ENCODE measurements at regions not wholly inside any gene's neighbourhood (a gene's known extent, or its start where the extent isn't known, plus 50 kb on each side); places are given as distances from the start of the nearest gene placed in this dataset.
"Not testable (repeated sequence)": the region's sequence is repeated elsewhere in the genome, so short reads cannot be mapped to it uniquely, and the experiment has no call there.

- TF ChIP-seq EHF (CRISPR knock-in tag; IDR thresholded peaks at IDR 0.05) (no peak), GATA3 (IDR thresholded peaks at IDR 0.05; ENCODE audit: borderline replicate concordance) (no peak)
Observed at GRCh38 chr3:4079339-4080195, 223.6 kb upstream of the SETMAR start (continued).

GRCh38 chr3:4083225-4084015 lies 219.7 kb upstream of the SETMAR start:
- no peak overlapping the region for H3K27ac ChIP-seq
- H3K4me2 ChIP-seq, result no peak overlapping the region
- CTCF ChIA-PET, result no interaction called here
- H3K4me3 ChIP-seq, result no peak overlapping the region
- no peaks in the 10 kb centered on the region for H3K9me3 ChIP-seq
- DNase-seq (ENCODE audit: low read depth in 1 of 2, low spot score in 1 of 2) (no peak), FAIRE-seq (no peak), ATAC-seq (no peak)
- TF ChIP-seq ELK1 (IDR thresholded peaks at IDR 0.05; ENCODE audit: low read depth, low read length), result no peak
- TF ChIP-seq EHF (CRISPR knock-in tag; IDR thresholded peaks at IDR 0.05), result no peak
- TF ChIP-seq SREBF2 (IDR thresholded peaks at IDR 0.05), result no peak
- no peak for TF ChIP-seq RCOR1 (IDR thresholded peaks at IDR 0.05; ENCODE audit: low read depth, low read length)
- TF ChIP-seq RFX5 (IDR thresholded peaks at IDR 0.05), result no peak
- TF ChIP-seq ZNF302 (CRISPR knock-in tag; IDR thresholded peaks at IDR 0.05), result no peak
- TF ChIP-seq HES2 (IDR thresholded peaks at IDR 0.05), result no peak
- no peak for TF ChIP-seq FOSB (CRISPR knock-in tag; IDR thresholded peaks at IDR 0.05)
- POLR2A ChIA-PET, result no interaction called here
- H3K4me1 ChIP-seq, result no peaks in the 10 kb centered on the region
- WGBS (ENCODE audit: missing lambda C conversion rate), result 6% methylated on average over 9 of the region's 9 CpGs

GRCh38 chr3:4084271-4084670 lies 218.9 kb upstream of the SETMAR start:
- no peak for FAIRE-seq
- ChIA-PET CTCF (no interaction called here), POLR2A (no interaction called here)
- Histone ChIP-seq H3K4me2 (no peak overlapping the region), H3K4me3 (no peak overlapping the region), H3K4me1 (no peaks in the 10 kb centered on the region), H3K27ac (no peak overlapping the region), H3K9me3 (no peaks in the 10 kb centered on the region)
- ATAC-seq, result no peak
- TF ChIP-seq MAX (IDR thresholded peaks at IDR 0.05) (no peak), FOSL2 (IDR thresholded peaks at IDR 0.05) (no peak), FOSL2 (CRISPR knock-in tag; IDR thresholded peaks at IDR 0.05) (no peak), POLR2AphosphoS2 (conservative IDR thresholded peaks at IDR 0.05; ENCODE audit: low read length) (no peak), CTCF (IDR thresholded peaks at IDR 0.05) (no peak), E2F6 (IDR thresholded peaks at IDR 0.05; ENCODE audit: borderline replicate concordance, low read depth) (no peak), FOSB (CRISPR knock-in tag; IDR thresholded peaks at IDR 0.05) (no peak), KDM1A (IDR thresholded peaks at IDR 0.05; ENCODE audit: low read depth) (no peak), KDM5A (IDR thresholded peaks at IDR 0.05) (no peak), USF2 (IDR thresholded peaks at IDR 0.05) (no peak), ZSCAN20 (CRISPR knock-in tag; IDR thresholded peaks at IDR 0.05) (no peak)
- no peak for DNase-seq (ENCODE audit: low read depth in 1 of 2, low spot score in 1 of 2)

GRCh38 chr3:4086662-4087061 lies 216.5 kb upstream of the SETMAR start:
- POLR2A ChIA-PET; ATAC-seq; H3K27ac ChIP-seq; H3K4me2 ChIP-seq; H3K4me3 ChIP-seq; CTCF ChIA-PET; H3K9me3 ChIP-seq; H3K4me1 ChIP-seq; FAIRE-seq; DNase-seq (ENCODE audit: low read depth in 1 of 2, low spot score in 1 of 2): not testable (repeated sequence)
- 8% methylated on average over 3 of the region's 3 CpGs for WGBS (ENCODE audit: missing lambda C conversion rate)

Data from A549 (cell line).